ENCODE measurements at regions not wholly inside any gene's neighbourhood (a gene's known extent, or its start where the extent isn't known, plus 50 kb on each side); places are given as distances from the start of the nearest gene placed in this dataset.

GRCh38 chr4:186881521-186882220 lies 158.0 kb upstream of the FAT1 start:
- Histone ChIP-seq H3K9me3 (ENCODE audit: control extremely low read depth in 1 of 5, control insufficient read depth in 4 of 5, insufficient read depth in 2 of 5, low read depth in 1 of 5, low read length in 4 of 5) (no peaks in the 10 kb centered on the region), H3K27ac (ENCODE audit: insufficient read depth in 1 of 2, low read depth in 1 of 2, low read length in 2 of 2, poor library complexity in 1 of 2, severe bottlenecking in 2 of 2) (no peak overlapping the region), H3K4me3 (ENCODE audit: control insufficient read depth in 1 of 7, extremely low read depth in 1 of 7, insufficient read depth in 4 of 7, low read depth in 2 of 7, low read length in 6 of 7) (no peak overlapping the region), H3K27me3 (replicated peaks in 2 of 5; ENCODE audit: control insufficient read depth in 4 of 5, insufficient read depth in 5 of 5, low read length in 4 of 5) (no peaks in the 10 kb centered on the region), H3K4me1 (ENCODE audit: control extremely low read depth in 1 of 4, control insufficient read depth in 4 of 4, insufficient read depth in 4 of 4, low read length in 3 of 4) (no peaks in the 10 kb centered on the region), H3K36me3 (ENCODE audit: control insufficient read depth in 4 of 4, insufficient read depth in 4 of 4, low read length in 3 of 4) (no peaks in the 10 kb centered on the region)
- POLR2A ChIA-PET, result no interaction called here
- DNase-seq, result no peak
- WGBS (ENCODE audit: insufficient coverage), result 92% methylated on average over 2 of the region's 3 CpGs
- CTCF ChIA-PET, result no interaction called here

GRCh38 chr4:186882293-186882692 lies 158.6 kb upstream of the FAT1 start:
- no peaks in the 10 kb centered on the region for H3K9me3 ChIP-seq (ENCODE audit: control extremely low read depth in 1 of 5, control insufficient read depth in 4 of 5, insufficient read depth in 2 of 5, low read depth in 1 of 5, low read length in 4 of 5)
- H3K27ac ChIP-seq (ENCODE audit: insufficient read depth in 1 of 2, low read depth in 1 of 2, low read length in 2 of 2, poor library complexity in 1 of 2, severe bottlenecking in 2 of 2), result no peak overlapping the region
- no peaks in the 10 kb centered on the region for H3K36me3 ChIP-seq (ENCODE audit: control insufficient read depth in 4 of 4, insufficient read depth in 4 of 4, low read length in 3 of 4)
- no peaks in the 10 kb centered on the region for H3K27me3 ChIP-seq (replicated peaks in 2 of 5; ENCODE audit: control insufficient read depth in 4 of 5, insufficient read depth in 5 of 5, low read length in 4 of 5)
- H3K4me1 ChIP-seq (ENCODE audit: control extremely low read depth in 1 of 4, control insufficient read depth in 4 of 4, insufficient read depth in 4 of 4, low read length in 3 of 4), result no peaks in the 10 kb centered on the region
- 89% methylated on average over 1 of the region's 1 CpG for WGBS (ENCODE audit: insufficient coverage)
- H3K4me3 ChIP-seq (ENCODE audit: control insufficient read depth in 1 of 7, extremely low read depth in 1 of 7, insufficient read depth in 4 of 7, low read depth in 2 of 7, low read length in 6 of 7), result no peak overlapping the region
- ChIA-PET POLR2A (no interaction called here), CTCF (interaction anchor here (0.8 kb wide), 1 partner anchor 9 kb away, joined by 3 read pairs; no protein-coding TSS in a partner anchor)
- no peak for DNase-seq

GRCh38 chr4:186885289-186885688 lies 161.6 kb upstream of the FAT1 start:
- POLR2A ChIA-PET, result no interaction called here
- Histone ChIP-seq H3K4me3 (ENCODE audit: control insufficient read depth in 1 of 7, extremely low read depth in 1 of 7, insufficient read depth in 4 of 7, low read depth in 2 of 7, low read length in 6 of 7) (no peak overlapping the region), H3K36me3 (ENCODE audit: control insufficient read depth in 4 of 4, insufficient read depth in 4 of 4, low read length in 3 of 4) (no peaks in the 10 kb centered on the region), H3K27ac (ENCODE audit: insufficient read depth in 1 of 2, low read depth in 1 of 2, low read length in 2 of 2, poor library complexity in 1 of 2, severe bottlenecking in 2 of 2) (no peak overlapping the region), H3K27me3 (replicated peaks in 2 of 5; ENCODE audit: control insufficient read depth in 4 of 5, insufficient read depth in 5 of 5, low read length in 4 of 5) (no peaks in the 10 kb centered on the region), H3K9me3 (ENCODE audit: control extremely low read depth in 1 of 5, control insufficient read depth in 4 of 5, insufficient read depth in 2 of 5, low read depth in 1 of 5, low read length in 4 of 5) (peaks cover 0 to 6% (median 4%) of the 10 kb centered on the region in 5 experiments), H3K4me1 (ENCODE audit: control extremely low read depth in 1 of 4, control insufficient read depth in 4 of 4, insufficient read depth in 4 of 4, low read length in 3 of 4) (no peaks in the 10 kb centered on the region)
- CTCF ChIA-PET, result no interaction called here
- no peak for DNase-seq
- 65% methylated on average over 3 of the region's 6 CpGs for WGBS (ENCODE audit: insufficient coverage)

- H3K36me3 ChIP-seq (ENCODE audit: control insufficient read depth in 4 of 4, insufficient read depth in 4 of 4, low read length in 3 of 4), result no peaks in the 10 kb centered on the region
- POLR2A ChIA-PET, result no interaction called here
- no peak overlapping the region for H3K4me3 ChIP-seq (ENCODE audit: control insufficient read depth in 1 of 7, extremely low read depth in 1 of 7, insufficient read depth in 4 of 7, low read depth in 2 of 7, low read length in 6 of 7)
- CTCF ChIA-PET, result no interaction called here
- no peak overlapping the region for H3K27ac ChIP-seq (ENCODE audit: insufficient read depth in 1 of 2, low read depth in 1 of 2, low read length in 2 of 2, poor library complexity in 1 of 2, severe bottlenecking in 2 of 2)
- H3K9me3 ChIP-seq (ENCODE audit: control extremely low read depth in 1 of 5, control insufficient read depth in 4 of 5, insufficient read depth in 2 of 5, low read depth in 1 of 5, low read length in 4 of 5), result peaks cover 0 to 6% (median 4%) of the 10 kb centered on the region in 5 experiments
- H3K4me1 ChIP-seq (ENCODE audit: control extremely low read depth in 1 of 4, control insufficient read depth in 4 of 4, insufficient read depth in 4 of 4, low read length in 3 of 4), result no peaks in the 10 kb centered on the region
- no peaks in the 10 kb centered on the region for H3K27me3 ChIP-seq (replicated peaks in 2 of 5; ENCODE audit: control insufficient read depth in 4 of 5, insufficient read depth in 5 of 5, low read length in 4 of 5)
- DNase-seq, result no peak
- WGBS (ENCODE audit: insufficient coverage), result 70% methylated on average over 2 of the region's 2 CpGs
Observed at GRCh38 chr4:186886759-186887158, 163.1 kb upstream of the FAT1 start.

- Histone ChIP-seq H3K27me3 (replicated peaks in 2 of 5; ENCODE audit: control insufficient read depth in 4 of 5, insufficient read depth in 5 of 5, low read length in 4 of 5) (no peaks in the 10 kb centered on the region), H3K4me3 (ENCODE audit: control insufficient read depth in 1 of 7, extremely low read depth in 1 of 7, insufficient read depth in 4 of 7, low read depth in 2 of 7, low read length in 6 of 7) (no peak overlapping the region), H3K4me1 (ENCODE audit: control extremely low read depth in 1 of 4, control insufficient read depth in 4 of 4, insufficient read depth in 4 of 4, low read length in 3 of 4) (no peaks in the 10 kb centered on the region), H3K36me3 (ENCODE audit: control insufficient read depth in 4 of 4, insufficient read depth in 4 of 4, low read length in 3 of 4) (no peaks in the 10 kb centered on the region), H3K27ac (ENCODE audit: insufficient read depth in 1 of 2, low read depth in 1 of 2, low read length in 2 of 2, poor library complexity in 1 of 2, severe bottlenecking in 2 of 2) (no peak overlapping the region), H3K9me3 (ENCODE audit: control extremely low read depth in 1 of 5, control insufficient read depth in 4 of 5, insufficient read depth in 2 of 5, low read depth in 1 of 5, low read length in 4 of 5) (peaks cover 0 to 6% (median 4%) of the 10 kb centered on the region in 5 experiments)
- POLR2A ChIA-PET, result no interaction called here
- no peak for DNase-seq
- CTCF ChIA-PET, result no interaction called here
- 83% methylated on average over 1 of the region's 6 CpGs for WGBS (ENCODE audit: insufficient coverage)
Observed at GRCh38 chr4:186887291-186887700, 163.6 kb upstream of the FAT1 start.

GRCh38 chr4:186887752-186888151 lies 164.1 kb upstream of the FAT1 start:
- peaks cover 0 to 6% (median 4%) of the 10 kb centered on the region in 5 experiments for H3K9me3 ChIP-seq (ENCODE audit: control extremely low read depth in 1 of 5, control insufficient read depth in 4 of 5, insufficient read depth in 2 of 5, low read depth in 1 of 5, low read length in 4 of 5)
- WGBS (ENCODE audit: insufficient coverage), result 90% methylated on average over 3 of the region's 6 CpGs
- no peak for DNase-seq
- no peak overlapping the region for H3K4me3 ChIP-seq (ENCODE audit: control insufficient read depth in 1 of 7, extremely low read depth in 1 of 7, insufficient read depth in 4 of 7, low read depth in 2 of 7, low read length in 6 of 7)
- no peaks in the 10 kb centered on the region for H3K27me3 ChIP-seq (replicated peaks in 2 of 5; ENCODE audit: control insufficient read depth in 4 of 5, insufficient read depth in 5 of 5, low read length in 4 of 5)
- ChIA-PET POLR2A (no interaction called here), CTCF (no interaction called here)
- H3K27ac ChIP-seq (ENCODE audit: insufficient read depth in 1 of 2, low read depth in 1 of 2, low read length in 2 of 2, poor library complexity in 1 of 2, severe bottlenecking in 2 of 2), result no peak overlapping the region
- no peaks in the 10 kb centered on the region for H3K36me3 ChIP-seq (ENCODE audit: control insufficient read depth in 4 of 4, insufficient read depth in 4 of 4, low read length in 3 of 4)
- H3K4me1 ChIP-seq (ENCODE audit: control extremely low read depth in 1 of 4, control insufficient read depth in 4 of 4, insufficient read depth in 4 of 4, low read length in 3 of 4), result no peaks in the 10 kb centered on the region

- H3K27me3 ChIP-seq (replicated peaks in 2 of 5; ENCODE audit: control insufficient read depth in 4 of 5, insufficient read depth in 5 of 5, low read length in 4 of 5), result no peaks in the 10 kb centered on the region
- no peak for DNase-seq
- H3K4me3 ChIP-seq (ENCODE audit: control insufficient read depth in 1 of 7, extremely low read depth in 1 of 7, insufficient read depth in 4 of 7, low read depth in 2 of 7, low read length in 6 of 7), result no peak overlapping the region
- H3K4me1 ChIP-seq (ENCODE audit: control extremely low read depth in 1 of 4, control insufficient read depth in 4 of 4, insufficient read depth in 4 of 4, low read length in 3 of 4), result no peaks in the 10 kb centered on the region
- POLR2A ChIA-PET, result no interaction called here
- no peak overlapping the region for H3K27ac ChIP-seq (ENCODE audit: insufficient read depth in 1 of 2, low read depth in 1 of 2, low read length in 2 of 2, poor library complexity in 1 of 2, severe bottlenecking in 2 of 2)
- 95% methylated on average over 35 of the region's 46 CpGs for WGBS (ENCODE audit: insufficient coverage)
- H3K36me3 ChIP-seq (ENCODE audit: control insufficient read depth in 4 of 4, insufficient read depth in 4 of 4, low read length in 3 of 4), result no peaks in the 10 kb centered on the region
- CTCF ChIA-PET, result no interaction called here
- peaks cover 0 to 6% (median 4%) of the 10 kb centered on the region in 5 experiments for H3K9me3 ChIP-seq (ENCODE audit: control extremely low read depth in 1 of 5, control insufficient read depth in 4 of 5, insufficient read depth in 2 of 5, low read depth in 1 of 5, low read length in 4 of 5)
Observed at GRCh38 chr4:186889876-186890643, 166.4 kb upstream of the FAT1 start.
